ENCODE measurements at regions not wholly inside any gene's neighbourhood (a gene's known extent, or its start where the extent isn't known, plus 50 kb on each side); places are given as distances from the start of the nearest gene placed in this dataset.

- Mint-ChIP-seq H3K4me3 (no peak overlapping the region), H3K27ac (no peak overlapping the region), H3K36me3 (ENCODE audit: insufficient read depth) (no peaks in the 10 kb centered on the region), H3K9me3 (no peaks in the 10 kb centered on the region), H3K27me3 (no peaks in the 10 kb centered on the region), H3K4me1 (ENCODE audit: low read depth in 2 of 2) (peaks cover 4 to 15% of the 10 kb centered on the region in 2 donors)
- DNase-seq (no peak), ATAC-seq (replicated peaks) (no peak)
Measured at GRCh38 chr21:17738176-17738953, 80.8 kb downstream of the C21orf91 start.

- no peak for DNase-seq
- Mint-ChIP-seq H3K4me1 (ENCODE audit: low read depth in 2 of 2) (peaks cover 3 to 14% of the 10 kb centered on the region in 2 donors), H3K9me3 (no peaks in the 10 kb centered on the region), H3K36me3 (ENCODE audit: insufficient read depth) (no peaks in the 10 kb centered on the region), H3K27me3 (no peaks in the 10 kb centered on the region), H3K4me3 (no peak overlapping the region), H3K27ac (no peak overlapping the region)
- no peak for ATAC-seq (replicated peaks)
Measured at GRCh38 chr21:17736072-17736471, 83.1 kb downstream of the C21orf91 start.

- Mint-ChIP-seq H3K36me3 (ENCODE audit: insufficient read depth) (no peaks in the 10 kb centered on the region), H3K4me1 (ENCODE audit: low read depth in 2 of 2) (peaks cover 2 to 10% of the 10 kb centered on the region in 2 donors), H3K9me3 (no peaks in the 10 kb centered on the region), H3K27me3 (no peaks in the 10 kb centered on the region), H3K27ac (no peak overlapping the region), H3K4me3 (no peak overlapping the region)
- DNase-seq (no peak), ATAC-seq (replicated peaks) (no peak)
Measured at GRCh38 chr21:17733209-17733608, 85.9 kb downstream of the C21orf91 start.

- ATAC-seq (replicated peaks) (no peak), DNase-seq (no peak)
- no peaks in the 10 kb centered on the region for H3K27me3 Mint-ChIP-seq
- H3K27ac Mint-ChIP-seq: no peak overlapping the region
- H3K9me3 Mint-ChIP-seq: no peaks in the 10 kb centered on the region
- no peak overlapping the region for H3K4me3 Mint-ChIP-seq
- no peaks in the 10 kb centered on the region for H3K36me3 Mint-ChIP-seq (ENCODE audit: insufficient read depth)
- peaks cover 2 to 10% of the 10 kb centered on the region in 2 donors for H3K4me1 Mint-ChIP-seq (ENCODE audit: low read depth in 2 of 2)
Measured at GRCh38 chr21:17732306-17732705, 86.8 kb downstream of the C21orf91 start.

GRCh38 chr21:17731554-17731953 lies 87.6 kb downstream of the C21orf91 start:
- Mint-ChIP-seq H3K36me3 (ENCODE audit: insufficient read depth) (no peaks in the 10 kb centered on the region), H3K27me3 (no peaks in the 10 kb centered on the region), H3K4me1 (ENCODE audit: low read depth in 2 of 2) (peaks cover 2 to 10% of the 10 kb centered on the region in 2 donors), H3K9me3 (no peaks in the 10 kb centered on the region), H3K4me3 (no peak overlapping the region), H3K27ac (no peak overlapping the region)
- no peak for DNase-seq
- no peak for ATAC-seq (replicated peaks)

- Mint-ChIP-seq H3K27me3 (no peaks in the 10 kb centered on the region), H3K27ac (no peak overlapping the region), H3K4me1 (ENCODE audit: low read depth in 2 of 2) (peaks cover 2 to 4% of the 10 kb centered on the region in 2 donors), H3K36me3 (ENCODE audit: insufficient read depth) (no peaks in the 10 kb centered on the region), H3K9me3 (no peaks in the 10 kb centered on the region), H3K4me3 (no peak overlapping the region)
- ATAC-seq (replicated peaks) (peak; percentile 50), DNase-seq (no peak)
Measured at GRCh38 chr21:17730782-17731181, 88.4 kb downstream of the C21orf91 start.

- H3K9me3 Mint-ChIP-seq: no peaks in the 10 kb centered on the region
- no peak for ATAC-seq (replicated peaks)
- DNase-seq: no peak
- no peaks in the 10 kb centered on the region for H3K36me3 Mint-ChIP-seq (ENCODE audit: insufficient read depth)
- H3K27ac Mint-ChIP-seq: no peak overlapping the region
- no peaks in the 10 kb centered on the region for H3K27me3 Mint-ChIP-seq
- peaks cover 2 to 4% of the 10 kb centered on the region in 2 donors for H3K4me1 Mint-ChIP-seq (ENCODE audit: low read depth in 2 of 2)
- no peak overlapping the region for H3K4me3 Mint-ChIP-seq
Measured at GRCh38 chr21:17729455-17729854, 89.7 kb downstream of the C21orf91 start.

GRCh38 chr21:17727361-17727760 lies 91.8 kb downstream of the C21orf91 start:
- no peak for ATAC-seq (replicated peaks)
- H3K4me1 Mint-ChIP-seq (ENCODE audit: low read depth in 2 of 2): peaks cover 2 to 4% of the 10 kb centered on the region in 2 donors
- H3K36me3 Mint-ChIP-seq (ENCODE audit: insufficient read depth): no peaks in the 10 kb centered on the region
- no peaks in the 10 kb centered on the region for H3K9me3 Mint-ChIP-seq
- H3K4me3 Mint-ChIP-seq: no peak overlapping the region
- H3K27me3 Mint-ChIP-seq: no peaks in the 10 kb centered on the region
- no peak for DNase-seq
- H3K27ac Mint-ChIP-seq: no peak overlapping the region

- H3K27me3 Mint-ChIP-seq: no peaks in the 10 kb centered on the region
- H3K4me1 Mint-ChIP-seq (ENCODE audit: low read depth in 2 of 2): peaks cover 2 to 4% of the 10 kb centered on the region in 2 donors
- no peaks in the 10 kb centered on the region for H3K9me3 Mint-ChIP-seq
- ATAC-seq (replicated peaks) (no peak), DNase-seq (no peak)
- no peaks in the 10 kb centered on the region for H3K36me3 Mint-ChIP-seq (ENCODE audit: insufficient read depth)
- no peak overlapping the region for H3K4me3 Mint-ChIP-seq
- no peak overlapping the region for H3K27ac Mint-ChIP-seq
Measured at GRCh38 chr21:17726047-17726829, 92.9 kb downstream of the C21orf91 start.

GRCh38 chr21:17725339-17725738 lies 93.8 kb downstream of the C21orf91 start:
- no peak for ATAC-seq (replicated peaks)

GRCh38 chr21:17712887-17713286 lies 100.2 kb upstream of the BTG3 start:
- Mint-ChIP-seq H3K4me1 (ENCODE audit: low read depth in 2 of 2) (peaks cover 6 to 10% of the 10 kb centered on the region in 2 donors), H3K36me3 (ENCODE audit: insufficient read depth) (no peaks in the 10 kb centered on the region), H3K27ac (no peak overlapping the region), H3K27me3 (no peaks in the 10 kb centered on the region), H3K4me3 (no peak overlapping the region), H3K9me3 (no peaks in the 10 kb centered on the region)
- ATAC-seq (replicated peaks) (no peak), DNase-seq (no peak)

More at GRCh38 chr21:17725339-17725738, 93.8 kb downstream of the C21orf91 start:
- Mint-ChIP-seq H3K4me1 (ENCODE audit: low read depth in 2 of 2) (peaks cover 0 to under 1% of the 10 kb centered on the region in 2 donors), H3K27me3 (no peaks in the 10 kb centered on the region), H3K9me3 (no peaks in the 10 kb centered on the region), H3K36me3 (ENCODE audit: insufficient read depth) (no peaks in the 10 kb centered on the region), H3K4me3 (no peak overlapping the region), H3K27ac (no peak overlapping the region)
- no peak for DNase-seq

- H3K4me3 Mint-ChIP-seq: no peak overlapping the region
- peaks cover 6 to 10% of the 10 kb centered on the region in 2 donors for H3K4me1 Mint-ChIP-seq (ENCODE audit: low read depth in 2 of 2)
- ATAC-seq (replicated peaks) (no peak), DNase-seq (no peak)
- no peaks in the 10 kb centered on the region for H3K27me3 Mint-ChIP-seq
- no peaks in the 10 kb centered on the region for H3K36me3 Mint-ChIP-seq (ENCODE audit: insufficient read depth)
- peak overlapping the region in 1 of 2 donors; percentile 42 for H3K27ac Mint-ChIP-seq
- no peaks in the 10 kb centered on the region for H3K9me3 Mint-ChIP-seq
Measured at GRCh38 chr21:17711896-17712295, 99.2 kb upstream of the BTG3 start.

- Mint-ChIP-seq H3K4me1 (ENCODE audit: low read depth in 2 of 2) (peaks cover 6 to 10% of the 10 kb centered on the region in 2 donors), H3K27me3 (no peaks in the 10 kb centered on the region), H3K27ac (peak overlapping the region in 1 of 2 donors; percentile 71), H3K9me3 (no peaks in the 10 kb centered on the region), H3K36me3 (ENCODE audit: insufficient read depth) (no peaks in the 10 kb centered on the region), H3K4me3 (no peak overlapping the region)
- DNase-seq (no peak), ATAC-seq (replicated peaks) (no peak)
Measured at GRCh38 chr21:17709266-17709611, 96.5 kb upstream of the BTG3 start.

Data from effector memory CD8-positive, alpha-beta T cell (primary cell).